DND-41 (cell line): ENCODE measurements at regions not wholly inside any gene's neighbourhood (a gene's known extent, or its start where the extent isn't known, plus 50 kb on each side); places are given as distances from the start of the nearest gene placed in this dataset.

ENCODE experiments used
- ATAC-seq: fragments of 200-7000 bp; cut with Tn5 transposase; 3 replicates; pipeline ENCODE4 v1.9.1; 2021; ENCODE audit warnings: low read depth; ENCODE audit not compliant: insufficient read depth
- DNase-seq: peaks from one replicate; pipeline ENCODE4 v3.0.0-alpha.2; 2020
- H2AFZ ChIP-seq: 2 replicates; pipeline ENCODE4 v1.6.0; 2012; ENCODE audit warnings: low read depth, low read length
- H3K27ac ChIP-seq: 2 replicates; pipeline ENCODE4 v1.5.1; 2012; ENCODE audit warnings: low read length, inconsistent platforms
- H3K27me3 ChIP-seq: fragments of 200-600 bp; sonication (generic); 2 replicates; pipeline ENCODE4 v1.6.0; 2012; ENCODE audit warnings: low read length, mild to moderate bottlenecking, inconsistent platforms; ENCODE audit not compliant: insufficient read depth, poor library complexity
- H3K36me3 ChIP-seq: 2 replicates; pipeline ENCODE4 v1.5.1; 2012; ENCODE audit warnings: low read length, inconsistent platforms; ENCODE audit not compliant: insufficient read depth
- H3K4me1 ChIP-seq: 2 replicates; pipeline ENCODE4 v1.5.1; 2012; ENCODE audit warnings: mild to moderate bottlenecking, low read length; ENCODE audit not compliant: insufficient read depth
- H3K4me2 ChIP-seq: 2 replicates; pipeline ENCODE4 v1.6.0; 2012; ENCODE audit warnings: mild to moderate bottlenecking, moderate library complexity, low read length, inconsistent platforms; ENCODE audit not compliant: insufficient read depth
- H3K4me3 ChIP-seq, 2 experiments: fragments of 200-600 bp in 1 of 2; shearing (Covaris generic) in 1 of 2; 2 replicates each; pipeline ENCODE4 v1.5.1; 2012 to 2016; ENCODE audit warnings: inconsistent platforms in 2 of 2, low read length in 2 of 2, mild to moderate bottlenecking in 2 of 2, low read depth in 1 of 2, moderate library complexity in 1 of 2
- H3K79me2 ChIP-seq: 2 replicates; pipeline ENCODE4 v1.6.0; 2012; ENCODE audit warnings: low read length, inconsistent platforms; ENCODE audit not compliant: insufficient read depth
- H3K9ac ChIP-seq: 2 replicates; pipeline ENCODE4 v1.6.0; 2012; ENCODE audit warnings: low read depth, mild to moderate bottlenecking, inconsistent platforms, low read length, moderate library complexity
- H3K9me3 ChIP-seq: 2 replicates; pipeline ENCODE4 v1.5.1; 2012; ENCODE audit warnings: low read length, moderate library complexity, mild to moderate bottlenecking, inconsistent platforms; ENCODE audit not compliant: insufficient read depth, severe bottlenecking
- H4K20me1 ChIP-seq: 2 replicates; pipeline ENCODE4 v1.6.0; 2012; ENCODE audit warnings: low read length; ENCODE audit not compliant: insufficient read depth
- CTCF ChIP-seq: IDR thresholded peaks from 2 replicates; pipeline ENCODE4 v1.5.1; 2012; ENCODE audit warnings: borderline replicate concordance, low read length, moderate library complexity, mild to moderate bottlenecking; ENCODE audit not compliant: poor library complexity, severe bottlenecking; ENCODE audit errors: extremely low read depth
- EZH2 ChIP-seq: IDR thresholded peaks from 3 replicates; pipeline ENCODE4 v1.6.1; 2012; ENCODE audit warnings: borderline replicate concordance, low read depth, mild to moderate bottlenecking, moderate library complexity, low read length, inconsistent platforms; ENCODE audit not compliant: severe bottlenecking

- DNase-seq (no peak), ATAC-seq (no peak)
- no peaks in the 10 kb centered on the region for H4K20me1 ChIP-seq
- peaks cover 3% of the 10 kb centered on the region for H3K9me3 ChIP-seq
- H3K4me2 ChIP-seq = no peak overlapping the region
- no peak overlapping the region for H3K4me3 ChIP-seq
- TF ChIP-seq CTCF (no peak), EZH2 (no peak)
- H3K79me2 ChIP-seq = no peaks in the 10 kb centered on the region
- H2AFZ ChIP-seq = no peak overlapping the region
- H3K9ac ChIP-seq = no peak overlapping the region
- H3K27me3 ChIP-seq = no peaks in the 10 kb centered on the region
- no peaks in the 10 kb centered on the region for H3K36me3 ChIP-seq
- H3K4me1 ChIP-seq = no peaks in the 10 kb centered on the region
- no peak overlapping the region for H3K27ac ChIP-seq
Observed at GRCh38 chr9:26391036-26391435, 501.6 kb downstream of the CAAP1 start.

- Histone ChIP-seq H3K9me3 (no peaks in the 10 kb centered on the region), H3K4me1 (no peaks in the 10 kb centered on the region), H3K36me3 (no peaks in the 10 kb centered on the region), H2AFZ (no peak overlapping the region), H3K4me3 (no peak overlapping the region), H4K20me1 (no peaks in the 10 kb centered on the region), H3K27ac (no peak overlapping the region), H3K79me2 (no peaks in the 10 kb centered on the region), H3K9ac (no peak overlapping the region), H3K27me3 (no peaks in the 10 kb centered on the region), H3K4me2 (no peak overlapping the region)
- ATAC-seq (no peak), DNase-seq (no peak)
- TF ChIP-seq EZH2 (no peak), CTCF (no peak)
Observed at GRCh38 chr9:26375448-26375847, 517.2 kb downstream of the CAAP1 start.

GRCh38 chr9:26373616-26374015, 519.0 kb downstream of the CAAP1 start:
- Histone ChIP-seq H3K79me2 (no peaks in the 10 kb centered on the region), H3K4me3 (no peak overlapping the region), H3K36me3 (no peaks in the 10 kb centered on the region), H3K4me2 (no peak overlapping the region), H4K20me1 (no peaks in the 10 kb centered on the region), H3K9me3 (no peaks in the 10 kb centered on the region), H2AFZ (no peak overlapping the region), H3K27me3 (no peaks in the 10 kb centered on the region), H3K27ac (no peak overlapping the region), H3K9ac (no peak overlapping the region), H3K4me1 (no peaks in the 10 kb centered on the region)
- DNase-seq = no peak
- ATAC-seq = no peak
- no peak for TF ChIP-seq EZH2
- TF ChIP-seq CTCF = no peak

- Histone ChIP-seq H3K9ac (no peak overlapping the region), H3K9me3 (no peaks in the 10 kb centered on the region), H2AFZ (no peak overlapping the region), H3K27me3 (no peaks in the 10 kb centered on the region), H4K20me1 (no peaks in the 10 kb centered on the region), H3K4me3 (no peak overlapping the region), H3K4me2 (no peak overlapping the region), H3K4me1 (no peaks in the 10 kb centered on the region), H3K27ac (no peak overlapping the region), H3K36me3 (no peaks in the 10 kb centered on the region), H3K79me2 (no peaks in the 10 kb centered on the region)
- ATAC-seq (no peak), DNase-seq (no peak)
- TF ChIP-seq EZH2 (no peak), CTCF (no peak)
Observed at GRCh38 chr9:26371236-26371635, 521.4 kb downstream of the CAAP1 start.
